SIG-M5 treated with dmso at 0.1 percent for 504 hours (cell line): ENCODE measurements at regions not wholly inside any gene's neighbourhood (a gene's known extent, or its start where the extent isn't known, plus 50 kb on each side); places are given as distances from the start of the nearest gene placed in this dataset.
"Not testable (repeated sequence)": the region's sequence is repeated elsewhere in the genome, so short reads cannot be mapped to it uniquely, and the experiment has no call there.

ENCODE experiments used
- DNase-seq: peaks from one replicate; lab custom pipeline; 2025; ENCODE audit not compliant: unreplicated experiment; lab: John Stamatoyannopoulos, UW

DNA sequence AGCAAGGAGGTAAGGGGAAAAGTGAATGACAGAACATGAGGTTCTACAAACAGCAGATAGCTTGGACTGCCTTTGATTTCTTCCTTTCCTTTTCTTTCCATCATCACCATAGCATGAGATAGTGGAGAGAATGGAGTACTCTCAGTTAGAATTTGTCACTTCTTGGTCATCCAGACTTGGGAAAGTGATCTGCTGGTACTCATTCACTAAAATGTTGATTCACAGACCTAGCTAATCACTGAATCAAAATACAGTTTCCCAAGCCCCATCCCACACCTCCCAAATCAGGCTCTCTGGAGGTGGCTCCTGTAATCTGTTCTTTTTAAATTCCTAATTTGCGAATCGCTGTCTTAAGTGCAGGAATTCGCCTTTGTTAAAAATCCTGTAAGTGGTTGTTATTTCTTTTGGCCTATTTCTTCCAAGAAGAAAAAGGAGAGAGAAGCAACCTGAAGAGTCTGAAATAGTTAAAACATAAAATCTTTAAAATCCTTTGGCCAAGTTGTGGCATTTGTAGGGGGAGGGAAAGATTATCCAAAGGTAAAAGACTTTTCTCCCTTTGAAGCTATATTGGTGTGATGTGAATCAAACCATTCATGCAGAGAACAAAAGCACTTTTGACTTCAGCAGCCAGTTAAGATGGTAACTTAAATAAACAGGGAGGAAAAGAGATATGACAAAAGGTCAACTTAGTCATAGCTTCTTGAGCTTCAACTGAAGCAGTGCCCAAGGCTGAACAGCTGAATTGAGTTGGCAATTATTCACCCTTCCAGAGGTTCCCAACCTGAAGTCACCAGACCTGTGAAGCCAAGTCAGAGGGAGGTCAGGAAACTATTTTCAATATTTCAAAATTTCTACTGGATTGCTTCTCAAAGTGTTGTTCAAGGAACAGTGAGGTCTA is 255.1 kb upstream of the KRR1 start:
- DNase-seq = no peak

DNA sequence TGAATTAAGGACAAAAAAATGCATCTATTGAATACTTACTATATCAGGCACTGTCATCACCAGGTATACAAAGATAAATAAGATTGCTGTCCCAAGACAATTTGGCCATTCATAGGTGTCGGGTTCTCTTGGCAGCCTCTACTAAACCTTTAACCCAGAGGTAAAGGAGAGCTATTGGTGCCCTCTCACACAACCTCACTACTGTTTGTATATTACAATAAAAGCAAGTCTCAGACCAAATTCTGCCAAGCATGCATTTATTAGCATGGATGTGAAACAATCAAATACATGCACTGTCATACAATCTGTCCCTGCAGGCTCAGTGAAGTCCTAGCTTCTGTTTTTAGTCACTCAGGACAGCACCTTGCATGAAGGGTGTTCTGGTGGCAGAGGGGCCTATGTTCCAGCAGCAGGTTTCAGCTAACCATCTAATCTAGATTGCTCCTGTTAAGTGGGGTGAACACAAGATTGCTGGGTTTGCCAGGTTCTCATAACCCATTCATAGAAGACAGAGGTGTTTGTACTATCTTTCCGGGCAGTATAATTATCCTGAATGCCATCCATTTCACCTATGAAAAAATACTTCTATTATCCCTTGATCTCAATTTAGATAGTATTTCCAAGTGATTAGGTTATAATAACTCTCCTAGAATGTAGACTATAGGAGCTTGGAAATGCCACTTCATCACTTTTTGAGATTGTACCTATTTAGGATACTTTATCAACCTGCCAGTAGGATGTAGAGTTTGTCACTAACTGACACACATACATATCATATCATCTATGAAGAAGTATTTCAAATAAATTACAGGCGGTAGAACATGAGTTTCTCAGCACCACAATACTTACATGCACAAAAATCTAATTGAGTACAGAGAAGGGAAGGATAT is 254.0 kb upstream of the KRR1 start:
- no peak for DNase-seq

DNA sequence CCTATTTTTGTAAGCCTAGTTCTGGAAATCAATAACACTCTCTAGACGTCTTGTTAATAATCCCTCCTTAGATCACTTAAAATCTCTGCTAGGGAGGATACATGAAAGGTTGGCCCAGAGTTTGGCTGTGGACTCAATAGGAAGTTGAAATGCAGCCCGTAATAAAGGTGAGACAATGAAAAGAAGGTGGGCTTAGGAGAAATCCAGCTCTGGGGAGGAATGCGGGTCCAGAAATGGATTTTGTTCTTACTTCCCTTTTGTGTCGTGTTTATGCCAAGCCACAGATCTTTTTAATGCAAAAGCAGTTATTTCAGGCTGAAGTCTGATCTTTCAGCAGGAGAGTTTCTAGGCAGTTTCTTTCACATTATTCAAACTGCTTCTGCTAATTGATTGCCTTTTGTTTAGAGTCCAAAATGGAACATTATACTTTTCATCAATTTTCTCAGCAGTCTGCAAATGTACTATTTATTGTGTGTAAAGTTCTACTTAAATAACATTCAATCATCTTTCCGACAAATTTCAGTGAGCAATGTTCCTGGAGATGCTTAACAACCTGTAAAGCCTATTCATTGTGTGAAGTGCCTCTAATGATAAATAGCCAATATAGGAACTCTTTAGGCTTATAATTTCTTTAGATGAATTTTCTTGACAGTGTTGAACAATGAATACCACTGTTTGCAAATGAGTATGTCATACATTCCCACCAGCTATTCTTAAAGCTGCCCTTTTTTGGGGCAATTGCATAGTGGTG is 252.9 kb upstream of the KRR1 start:
- no peak for DNase-seq

DNA sequence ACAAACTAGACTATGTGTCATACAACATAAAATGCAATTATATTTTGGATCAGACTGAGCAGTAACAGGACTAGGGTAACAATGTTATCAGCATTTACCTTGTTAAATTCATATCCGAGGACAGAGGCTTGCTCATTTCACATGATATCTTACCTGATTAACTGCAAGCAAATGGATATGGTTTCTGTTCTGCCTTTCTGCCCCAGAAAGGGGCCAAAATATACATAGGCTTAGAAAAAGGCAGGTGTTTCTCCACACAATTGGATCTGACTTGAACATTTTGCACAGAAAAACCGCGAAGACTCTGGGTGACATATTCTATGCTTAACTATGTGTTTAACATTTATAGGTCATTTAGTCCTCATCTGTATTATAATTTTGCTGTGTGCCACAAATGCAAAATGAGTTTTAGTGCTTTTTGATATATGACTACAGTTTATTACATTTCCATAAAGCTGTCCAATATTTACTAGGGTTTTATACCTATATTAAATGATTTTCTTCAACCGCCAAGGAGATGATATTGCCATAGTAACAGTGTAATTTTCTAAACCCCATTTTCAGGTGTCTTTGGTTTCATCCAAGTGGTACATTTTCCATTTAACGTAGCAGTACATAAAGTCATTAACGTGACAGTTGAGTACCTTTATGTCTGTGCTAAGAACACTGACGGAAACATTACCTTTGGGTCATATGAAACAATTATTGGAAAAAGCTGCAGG is 249.3 kb upstream of the KRR1 start:
- DNase-seq = no peak

DNA sequence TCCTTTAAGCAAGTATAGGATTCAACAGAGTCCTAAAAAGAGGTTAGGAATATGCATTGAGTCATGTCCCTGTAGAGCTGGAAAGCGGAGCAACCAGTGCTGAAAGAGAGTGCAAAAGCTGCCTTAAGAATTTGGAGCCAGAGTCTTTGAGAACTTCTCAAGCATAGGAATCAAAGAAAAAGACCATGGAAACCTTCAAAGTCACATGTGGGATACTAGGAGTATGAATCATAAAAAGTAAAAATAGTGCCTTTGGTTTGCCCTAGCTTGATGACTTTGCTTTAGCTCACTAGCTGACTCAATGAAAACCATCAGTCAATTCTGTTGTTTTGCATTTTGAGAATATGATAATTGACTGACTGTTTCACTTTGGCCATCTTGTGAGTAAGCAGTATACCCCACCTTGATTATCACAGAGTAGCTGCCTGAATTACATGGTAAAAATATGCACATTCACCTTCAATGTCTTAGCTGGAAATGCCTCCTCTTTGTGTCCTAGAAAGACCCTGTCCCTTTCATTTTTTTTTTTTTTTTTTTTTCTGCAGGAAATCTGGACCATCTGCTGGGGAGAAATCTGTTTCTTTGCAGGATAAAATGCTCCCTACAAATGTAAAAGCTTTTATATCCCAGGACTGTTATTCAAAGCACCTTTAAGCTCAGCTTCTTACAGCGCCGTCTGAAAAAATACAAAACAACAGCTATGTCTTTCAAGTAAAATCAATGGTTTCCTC is 248.6 kb upstream of the KRR1 start:
- DNase-seq = no peak

DNA sequence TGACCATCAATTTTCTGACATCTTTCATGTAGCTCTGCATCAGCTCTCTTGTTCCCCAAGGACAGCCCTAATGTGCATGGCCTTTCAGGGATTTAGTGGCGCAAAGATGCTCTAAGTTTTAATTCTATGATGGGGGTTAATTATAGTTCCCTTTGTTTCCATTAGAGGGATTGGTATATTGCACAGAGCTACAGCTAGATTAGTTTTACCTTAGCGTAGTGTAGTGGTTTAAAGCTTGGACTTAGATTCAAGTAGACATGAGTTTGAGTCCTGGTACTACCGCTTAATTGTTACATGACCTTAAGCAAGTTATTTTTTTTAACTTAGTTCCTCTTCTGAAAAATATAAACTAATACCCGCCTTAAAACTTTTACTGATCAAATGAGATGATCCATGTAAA is 247.8 kb upstream of the KRR1 start:
- DNase-seq = no peak

DNA sequence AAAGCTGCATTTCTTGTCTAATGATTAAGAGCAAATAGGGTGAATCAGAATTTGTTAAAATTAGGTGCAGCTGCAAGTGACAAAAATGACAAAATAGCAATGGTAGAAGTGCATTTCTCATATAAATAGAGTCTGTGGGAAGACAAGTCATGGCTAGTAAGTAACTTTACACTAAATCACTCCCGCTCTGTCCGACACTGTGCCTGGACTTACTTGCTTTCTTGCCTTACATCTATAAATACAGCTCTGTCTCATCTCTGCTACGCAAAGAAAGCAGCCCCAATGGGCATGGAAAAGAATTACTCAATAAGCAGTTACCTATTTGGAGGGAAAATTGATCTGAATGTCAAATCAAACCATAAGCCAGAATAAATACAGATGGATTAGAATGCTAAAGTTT is 245.4 kb upstream of the KRR1 start:
- no peak for DNase-seq

DNA sequence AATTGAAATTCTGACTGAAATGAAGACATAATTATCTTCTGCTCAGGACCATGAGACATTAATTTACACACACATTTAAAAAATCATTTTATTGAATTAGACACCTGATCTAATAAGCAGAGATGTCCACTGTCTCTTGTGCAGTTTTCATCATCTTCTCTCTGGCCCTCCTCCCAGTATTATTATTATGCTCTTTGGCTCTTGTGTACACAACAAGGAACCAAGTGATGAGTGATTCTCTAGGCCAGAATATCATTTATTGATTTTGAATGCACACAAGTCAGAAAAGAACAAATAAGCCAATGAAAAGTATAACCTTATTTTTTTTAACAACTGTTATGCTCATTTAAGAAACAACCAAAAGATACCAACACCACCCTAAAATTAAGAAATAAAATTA is 244.7 kb upstream of the KRR1 start:
- DNase-seq = no peak

DNA sequence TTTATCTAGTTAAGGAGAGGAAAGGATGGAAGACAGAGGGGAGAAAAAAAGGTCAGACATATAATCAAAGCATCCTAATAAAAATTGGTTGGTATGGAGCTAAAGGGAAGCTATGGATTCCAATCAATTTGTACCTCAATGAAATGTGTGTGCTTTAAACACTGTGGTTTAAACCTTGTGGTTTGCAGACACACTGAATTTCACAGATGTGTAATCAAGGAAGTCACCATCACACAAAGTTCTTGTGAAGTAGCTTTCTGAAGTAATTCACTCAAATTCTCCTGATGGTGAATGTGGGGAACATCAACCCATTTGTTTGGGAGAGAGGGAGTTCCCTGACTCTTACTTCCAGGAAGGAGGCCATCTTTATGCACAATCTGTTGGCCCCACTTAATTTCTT is 243.3 kb upstream of the KRR1 start:
- no peak for DNase-seq

DNA sequence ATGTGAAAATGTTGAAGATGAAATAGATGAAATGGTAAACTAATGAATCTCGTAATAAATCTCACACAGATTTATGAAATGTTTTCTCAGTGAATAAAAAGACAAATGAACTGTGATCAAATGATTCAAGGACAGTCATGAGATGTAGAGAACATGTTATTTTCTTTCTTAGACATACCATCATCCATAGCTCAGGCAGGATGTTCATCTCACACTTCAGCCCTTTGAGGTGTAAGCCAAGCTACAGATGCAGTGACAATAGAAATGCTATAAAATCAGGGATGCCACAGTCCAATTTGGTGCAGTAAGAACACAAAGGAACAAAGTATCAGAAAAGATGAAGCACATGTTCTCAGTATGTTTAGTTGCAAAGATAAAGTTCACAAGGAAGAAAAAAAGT is 242.7 kb upstream of the KRR1 start:
- DNase-seq = no peak

DNA sequence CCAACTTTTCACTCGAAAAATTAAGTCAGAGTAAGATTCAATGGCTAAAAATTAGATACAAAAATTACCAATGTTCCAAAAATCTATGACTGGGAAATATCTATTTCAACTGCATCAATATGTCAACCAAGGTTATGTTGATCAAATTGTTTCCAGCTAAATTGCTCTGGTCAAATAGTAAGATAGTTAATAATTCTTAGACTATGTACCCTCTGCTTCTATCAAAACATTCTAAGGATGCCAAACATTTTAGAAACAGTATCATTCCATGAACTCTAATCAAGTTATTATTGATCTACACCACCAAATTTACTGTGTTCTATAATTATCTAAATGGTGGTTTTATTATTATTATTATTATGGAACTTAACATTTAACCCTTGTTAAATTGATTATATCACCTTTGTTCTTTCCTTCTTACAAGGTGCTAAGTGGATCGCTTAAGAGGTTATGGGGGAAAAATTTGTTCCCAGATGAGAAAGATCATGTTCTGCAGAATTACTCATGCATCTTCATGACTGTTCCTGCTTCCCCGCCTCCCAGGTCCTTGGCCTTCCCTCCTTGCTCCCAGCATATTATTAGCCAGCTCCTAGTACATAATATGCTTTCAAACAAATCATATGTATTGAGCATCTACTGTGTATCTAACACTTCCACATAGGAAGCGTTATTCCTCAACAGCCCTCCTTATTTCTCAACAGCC is 240.5 kb upstream of the KRR1 start:
- DNase-seq = no peak

DNA sequence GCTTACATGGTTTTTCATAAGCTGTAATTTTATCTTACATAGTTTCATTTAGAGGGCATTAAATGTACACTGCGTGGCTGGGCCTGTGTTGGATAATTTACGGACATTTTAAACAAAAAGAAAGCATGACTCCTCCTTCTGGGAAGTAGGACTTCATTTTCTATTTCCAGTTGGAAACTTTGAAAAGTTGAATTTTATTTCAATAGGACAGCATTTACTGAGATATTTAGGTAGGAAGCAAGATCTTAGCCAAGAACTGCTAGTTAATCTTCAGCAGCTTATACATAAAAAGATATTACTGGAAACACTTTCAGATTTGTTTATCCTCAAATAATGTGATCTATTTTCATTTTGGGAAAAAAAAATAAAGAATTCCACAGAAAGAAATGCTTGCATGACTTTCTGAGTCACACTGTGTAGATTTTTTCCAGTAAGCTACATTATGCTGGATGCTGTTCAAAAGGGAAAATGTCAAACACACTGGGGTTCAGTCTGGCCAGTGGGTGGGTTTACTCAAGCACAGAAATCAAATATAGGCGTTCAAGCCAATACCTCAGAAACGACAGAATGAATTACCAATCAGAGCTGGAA is 239.4 kb upstream of the KRR1 start:
- DNase-seq = no peak

DNA sequence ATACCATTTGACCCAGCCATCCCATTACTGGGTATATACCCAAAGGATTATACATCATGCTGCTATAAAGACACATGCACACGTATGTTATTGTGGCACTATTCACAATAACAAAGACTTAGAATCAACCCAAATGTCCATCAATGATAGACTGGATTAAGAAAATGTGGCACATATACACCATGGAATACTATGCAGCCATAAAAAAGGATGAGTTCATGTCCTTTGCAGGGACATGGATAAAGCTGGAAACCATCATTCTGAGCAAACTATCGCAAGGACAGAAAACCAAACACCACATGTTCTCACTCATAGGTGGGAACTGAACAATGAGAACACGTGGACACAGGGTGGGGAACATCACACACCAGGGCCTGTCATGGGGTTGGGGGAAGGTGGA is 237.6 kb upstream of the KRR1 start:
- not testable (repeated sequence) for DNase-seq

DNA sequence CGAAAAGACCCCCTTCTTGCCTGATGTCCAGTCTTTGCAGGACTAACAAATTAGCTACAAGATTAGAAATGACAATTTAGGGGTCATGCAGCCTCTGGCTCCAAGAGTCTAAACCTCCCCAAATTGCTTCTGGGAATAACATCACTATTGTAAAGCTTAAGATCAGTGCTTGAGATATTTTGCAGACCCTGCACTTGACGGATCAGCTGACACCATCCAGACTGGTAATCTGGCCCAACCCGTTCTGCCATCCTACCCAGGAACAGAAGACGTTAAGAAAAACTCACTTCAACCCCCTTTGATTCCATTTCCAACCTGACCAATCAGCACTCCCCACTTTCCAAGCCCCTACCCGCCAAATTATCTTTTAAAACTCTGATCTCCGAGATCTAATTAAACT is 236.7 kb upstream of the KRR1 start:
- no peak for DNase-seq

DNA sequence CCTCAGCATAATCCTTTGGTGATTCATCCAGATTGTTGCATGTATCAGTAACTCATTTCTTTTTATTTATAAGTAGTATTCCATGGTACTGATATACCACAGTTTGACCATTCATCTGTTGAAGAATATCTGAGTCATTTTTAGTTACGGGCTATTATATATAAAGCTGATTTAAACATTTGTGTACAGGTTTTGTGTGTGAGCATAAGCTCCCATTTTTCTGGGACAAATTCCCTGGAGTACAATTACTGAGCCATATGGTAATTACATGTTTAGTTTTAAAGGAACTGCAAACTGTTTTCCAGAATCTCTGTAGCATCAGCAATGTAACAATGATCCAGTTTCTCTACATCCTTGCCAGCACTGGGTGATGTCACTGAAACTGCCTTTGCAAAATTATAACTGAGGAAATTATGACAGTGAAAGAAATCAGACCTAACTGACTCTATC is 236.2 kb upstream of the KRR1 start:
- no peak for DNase-seq

DNA sequence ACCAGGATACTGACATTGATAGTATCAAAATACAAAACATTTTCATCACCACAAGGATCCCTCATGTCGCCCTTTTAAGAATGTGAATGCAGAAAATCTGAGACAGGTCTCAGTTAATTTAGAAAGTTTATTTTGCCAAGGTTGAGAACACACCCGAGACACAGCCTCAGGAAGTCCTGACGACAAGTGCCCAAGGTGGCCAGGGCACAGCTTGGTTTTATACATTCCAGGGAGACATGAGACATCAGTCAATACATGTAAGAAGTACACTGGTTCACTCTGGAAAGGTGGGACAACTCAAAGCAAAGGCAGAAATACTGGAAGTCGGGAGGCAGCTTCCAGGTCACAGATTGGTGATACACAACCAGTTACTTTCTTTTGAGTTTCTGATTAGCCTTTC is 235.2 kb upstream of the KRR1 start:
- DNase-seq = no peak

DNA sequence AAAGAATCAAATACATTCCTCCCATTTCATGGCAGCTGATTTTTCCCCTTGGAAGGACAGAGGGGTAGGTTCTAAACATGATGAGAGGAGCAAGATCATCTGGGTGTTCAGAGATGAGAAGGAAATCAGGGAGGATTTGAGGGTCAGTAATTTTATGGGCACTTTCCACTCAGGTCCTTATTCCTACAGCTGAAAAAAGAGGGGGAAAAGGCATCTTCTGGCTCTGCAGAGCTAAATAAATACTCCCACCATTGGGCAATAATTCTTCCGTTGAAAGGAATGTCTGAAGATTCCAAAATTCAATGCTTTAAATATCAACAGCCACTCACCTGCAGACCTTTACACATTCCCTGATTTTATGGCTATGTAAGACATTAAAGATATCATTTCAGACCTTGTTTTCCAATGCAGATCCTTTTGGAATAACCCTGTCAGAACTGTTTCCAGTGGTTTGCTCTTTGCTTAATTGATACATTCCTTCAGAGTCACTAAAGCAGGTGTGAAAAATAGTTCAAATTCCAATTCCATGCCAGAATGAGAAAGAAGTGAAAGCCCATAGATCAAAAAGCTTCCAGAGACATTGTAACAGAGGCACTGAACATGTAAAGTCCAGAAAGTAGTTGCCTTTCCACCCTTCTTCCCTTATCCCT is 233.3 kb upstream of the KRR1 start:
- no peak for DNase-seq

DNA sequence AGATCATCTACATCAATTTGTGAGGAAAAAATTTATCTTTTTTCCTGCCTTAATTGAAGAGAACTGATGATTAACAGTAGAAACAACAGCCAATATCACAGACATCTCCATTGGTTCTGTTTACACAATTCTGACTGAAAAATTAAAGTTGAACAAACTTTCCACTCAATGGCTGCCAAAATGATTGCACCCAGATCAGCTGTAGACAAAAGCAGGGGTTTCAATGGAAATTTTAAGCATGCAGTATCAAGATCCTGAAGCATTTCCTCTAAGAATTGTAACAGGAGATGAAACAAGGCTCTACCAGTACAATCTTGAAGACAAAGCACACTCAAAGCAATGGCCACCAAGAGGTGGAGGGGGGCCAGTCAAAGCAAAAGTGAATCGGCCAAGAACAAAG is 231.6 kb upstream of the KRR1 start:
- DNase-seq = no peak

DNA sequence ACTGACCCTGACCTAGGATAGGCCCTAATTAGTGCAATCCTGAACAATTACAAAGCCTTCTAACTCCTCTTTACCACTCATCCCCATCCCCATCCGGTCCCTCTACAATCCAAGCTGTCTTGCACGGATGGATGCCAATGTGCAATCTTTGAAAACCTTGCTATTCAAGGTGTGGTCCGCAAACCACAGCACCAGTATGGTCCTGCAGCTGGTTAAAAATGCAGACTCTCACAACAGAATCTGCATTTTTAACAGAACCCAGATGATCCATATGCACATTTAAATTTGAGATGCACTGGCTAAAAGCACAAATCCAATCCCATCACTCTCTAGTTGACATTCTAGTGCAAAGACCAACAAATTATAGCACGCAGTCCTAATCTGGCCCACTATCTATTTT is 230.6 kb upstream of the KRR1 start:
- DNase-seq = no peak
